H9 (cell line): ENCODE measurements at regions not wholly inside any gene's neighbourhood (a gene's known extent, or its start where the extent isn't known, plus 50 kb on each side); places are given as distances from the start of the nearest gene placed in this dataset.

Experiments used
- DNase-seq: peaks from one replicate; pipeline ENCODE4 v3.0.0-alpha.2; 2017
- H2AFZ ChIP-seq: one replicate; pipeline ENCODE4 v1.6.1; 2013; ENCODE audit warnings: mild to moderate bottlenecking, low read length, control low read depth, moderate library complexity
- H2AK5ac ChIP-seq: 2 replicates; pipeline ENCODE4 v1.6.1; 2013; ENCODE audit warnings: low read length, control low read depth, mixed read lengths; ENCODE audit not compliant: insufficient read length
- H2BK120ac ChIP-seq: one replicate; pipeline ENCODE4 v1.6.1; 2013; ENCODE audit warnings: low read depth, mild to moderate bottlenecking, low read length, control low read depth, inconsistent platforms; ENCODE audit not compliant: poor library complexity, severe bottlenecking
- H2BK12ac ChIP-seq: 2 replicates; pipeline ENCODE4 v1.6.1; 2013; ENCODE audit warnings: low read length, control low read depth, mixed read lengths, low read depth; ENCODE audit not compliant: insufficient read length
- H2BK15ac ChIP-seq: 2 replicates; pipeline ENCODE4 v1.6.1; 2013; ENCODE audit warnings: low read depth, low read length, control low read depth
- H2BK20ac ChIP-seq: one replicate; pipeline ENCODE4 v1.6.1; 2013; ENCODE audit warnings: low read depth, mild to moderate bottlenecking, low read length, control low read depth, inconsistent platforms; ENCODE audit not compliant: poor library complexity, severe bottlenecking
- H2BK5ac ChIP-seq: 2 replicates; pipeline ENCODE4 v1.6.1; 2013; ENCODE audit warnings: low read length, control low read depth, mixed read lengths; ENCODE audit not compliant: insufficient read length
- H3K14ac ChIP-seq: 2 replicates; pipeline ENCODE4 v1.6.1; 2013; ENCODE audit warnings: low read length, control low read depth; ENCODE audit not compliant: insufficient read depth
- H3K18ac ChIP-seq: 2 replicates; pipeline ENCODE4 v1.6.1; 2013; ENCODE audit warnings: low read depth, mild to moderate bottlenecking, mixed read lengths, low read length, control low read depth; ENCODE audit not compliant: insufficient read length
- H3K23ac ChIP-seq: 2 replicates; pipeline ENCODE4 v1.6.1; 2013; ENCODE audit warnings: low read length, control low read depth, mixed read lengths, low read depth; ENCODE audit not compliant: insufficient read length
- H3K23me2 ChIP-seq: 2 replicates; pipeline ENCODE4 v1.6.1; 2013; ENCODE audit warnings: low read depth, mild to moderate bottlenecking, mixed read lengths, low read length, control low read depth; ENCODE audit not compliant: insufficient read length, poor library complexity, severe bottlenecking
- H3K27ac ChIP-seq: 2 replicates; pipeline ENCODE4 v1.5.1; 2013; ENCODE audit warnings: low read length, control low read depth, mixed read lengths, low read depth; ENCODE audit not compliant: insufficient read length
- H3K27me3 ChIP-seq: 2 replicates; pipeline ENCODE4 v1.6.1; 2013; ENCODE audit warnings: low read length, control low read depth, inconsistent platforms; ENCODE audit not compliant: insufficient read depth
- H3K4ac ChIP-seq: 2 replicates; pipeline ENCODE4 v1.6.1; 2013; ENCODE audit warnings: low read depth, mild to moderate bottlenecking, control low read depth, inconsistent platforms, low read length, moderate library complexity
- H3K4me1 ChIP-seq: 2 replicates; pipeline ENCODE4 v1.6.1; 2013; ENCODE audit warnings: low read length, control low read depth, inconsistent platforms; ENCODE audit not compliant: insufficient read depth
- H3K4me2 ChIP-seq: 2 replicates; pipeline ENCODE4 v1.6.1; 2013; ENCODE audit warnings: low read length, control low read depth, mixed read lengths; ENCODE audit not compliant: insufficient read length, insufficient read depth
- H3K56ac ChIP-seq: 2 replicates; pipeline ENCODE4 v1.6.1; 2013; ENCODE audit warnings: low read depth, mild to moderate bottlenecking, mixed read lengths, low read length, control low read depth; ENCODE audit not compliant: insufficient read length
- H3K79me1 ChIP-seq: 2 replicates; pipeline ENCODE4 v1.6.1; 2013; ENCODE audit warnings: low read depth, mild to moderate bottlenecking, moderate library complexity, low read length, control low read depth, inconsistent platforms; ENCODE audit not compliant: insufficient read depth, poor library complexity, severe bottlenecking
- H3K79me2 ChIP-seq: 2 replicates; pipeline ENCODE4 v1.6.1; 2013; ENCODE audit warnings: low read length, control low read depth, inconsistent platforms; ENCODE audit not compliant: insufficient read depth
- H3K9ac ChIP-seq: 2 replicates; pipeline ENCODE4 v1.6.1; 2013; ENCODE audit warnings: low read length, control low read depth, mixed read lengths; ENCODE audit not compliant: insufficient read length; ENCODE audit errors: extremely low read depth
- H3K9me3 ChIP-seq: one replicate; pipeline ENCODE4 v1.6.1; 2013; ENCODE audit warnings: low read depth, low read length, inconsistent platforms; ENCODE audit not compliant: control insufficient read depth
- H3T11ph ChIP-seq: one replicate; pipeline ENCODE4 v1.6.1; 2013; ENCODE audit warnings: mild to moderate bottlenecking, low read length, control low read depth, inconsistent platforms
- H4K20me1 ChIP-seq: one replicate; pipeline ENCODE4 v1.6.1; 2013; ENCODE audit not compliant: control insufficient read depth, insufficient read length, insufficient read depth
- H4K5ac ChIP-seq: 2 replicates; pipeline ENCODE4 v1.6.1; 2013; ENCODE audit warnings: low read depth, mild to moderate bottlenecking, mixed read lengths, low read length, control low read depth; ENCODE audit not compliant: insufficient read length
- H4K8ac ChIP-seq: replicated peaks from 2 replicates; pipeline ENCODE4 v1.6.1; 2013; ENCODE audit warnings: low read length, control low read depth, mixed read lengths, low read depth; ENCODE audit not compliant: insufficient read length
- H4K91ac ChIP-seq: 2 replicates; pipeline ENCODE4 v1.6.1; 2013; ENCODE audit warnings: low read depth, mild to moderate bottlenecking, moderate library complexity, mixed read lengths, low read length, control low read depth; ENCODE audit not compliant: insufficient read length
- H3K27ac Mint-ChIP-seq, 3 experiments: 2 replicates in 2 of 3; 3 replicates in 1 of 3; pipeline ENCODE4 v1.8.0; 2020 to 2021; ENCODE audit warnings: mixed read lengths in 3 of 3, mild to moderate bottlenecking in 1 of 3, moderate library complexity in 1 of 3
- H3K27me3 Mint-ChIP-seq: 2 replicates; pipeline ENCODE4 v1.8.0; 2021; ENCODE audit warnings: low read depth, mild to moderate bottlenecking, moderate library complexity, mixed read lengths
- H3K36me3 Mint-ChIP-seq, 3 experiments: 2 replicates in 2 of 3; 3 replicates in 1 of 3; pipeline ENCODE4 v1.8.0; 2020 to 2021; ENCODE audit warnings: low read depth in 3 of 3, mixed read lengths in 3 of 3; ENCODE audit not compliant: insufficient read depth in 1 of 3
- H3K4me1 Mint-ChIP-seq, 2 experiments: 2 replicates each; pipeline ENCODE4 v1.8.0; 2020; ENCODE audit warnings: mixed read lengths in 2 of 2
- H3K4me3 Mint-ChIP-seq, 2 experiments: 2 replicates in 1 of 2; 3 replicates in 1 of 2; pipeline ENCODE4 v1.8.0; 2020 to 2021; ENCODE audit warnings: mild to moderate bottlenecking in 2 of 2, mixed read lengths in 2 of 2, moderate library complexity in 1 of 2
- H3K9me3 Mint-ChIP-seq, 2 experiments: 2 replicates in 1 of 2; 3 replicates in 1 of 2; pipeline ENCODE4 v1.8.0; 2020; ENCODE audit warnings: mild to moderate bottlenecking in 2 of 2, mixed read lengths in 2 of 2, moderate library complexity in 1 of 2
- CTCF ChIP-seq: fragments of 200-600 bp; sonication (generic); conservative IDR thresholded peaks from 3 replicates; pipeline ENCODE4 v1.8.0; 2021; ENCODE audit warnings: antibody characterized with exemption, mild to moderate bottlenecking
- WGBS: extraction: QIAGEN DNeasy Blood & Tissue Kit; methylation state at CpG from one replicate; pipeline ENCODE4 v1.1.7; 2013; ENCODE audit warnings: missing lambda C conversion rate, low lambda C conversion rate, mixed read lengths; ENCODE audit not compliant: insufficient read length; ENCODE audit errors: extremely low coverage; 5-methylcytosine and 5-hydroxymethylcytosine counted together

GRCh38 chr13:31069808-31070534 is 91.7 kb downstream of the HSPH1 start:
- DNase-seq: no peak

More at GRCh38 chr13:31069808-31070534, 91.7 kb downstream of the HSPH1 start:
- Histone ChIP-seq H2BK12ac (no peak overlapping the region), H3K4me1 (no peaks in the 10 kb centered on the region; the same call in 1 of the 2 replicates), H3K56ac (no peak overlapping the region), H4K8ac (no peak overlapping the region), H3K79me2 (no peaks in the 10 kb centered on the region), H3K79me1 (no peaks in the 10 kb centered on the region), H3K27ac (no peak overlapping the region), H3T11ph (no peak overlapping the region), H3K18ac (no peak overlapping the region), H3K27me3 (no peaks in the 10 kb centered on the region; the same call in 1 of the 2 replicates), H2BK5ac (no peak overlapping the region), H2BK15ac (no peak overlapping the region), H2AK5ac (no peak overlapping the region), H3K9ac (no peak overlapping the region), H3K4ac (no peak overlapping the region), H2BK20ac (no peak overlapping the region), H4K91ac (no peak overlapping the region), H2BK120ac (no peak overlapping the region), H3K23me2 (no peaks in the 10 kb centered on the region), H3K14ac (no peak overlapping the region), H2AFZ (no peak overlapping the region), H3K9me3 (no peaks in the 10 kb centered on the region), H3K23ac (no peak overlapping the region), H4K5ac (no peak overlapping the region), H4K20me1 (peaks cover 2% of the 10 kb centered on the region), H3K4me2 (no peak overlapping the region)
- H3K4me1 Mint-ChIP-seq: peaks cover 15 to 17% of the 10 kb centered on the region in 2 experiments
- no peaks in the 10 kb centered on the region for H3K9me3 Mint-ChIP-seq
- no peaks in the 10 kb centered on the region for H3K36me3 Mint-ChIP-seq
- WGBS: no CpG with 5 or more reads among the region's 4 CpGs
- no peak overlapping the region for H3K4me3 Mint-ChIP-seq
- no peak for TF ChIP-seq CTCF
- peak overlapping the region in 2 of 3 experiments; percentile 75 to 85; a peak in 2 of 7 replicates for H3K27ac Mint-ChIP-seq
- no peaks in the 10 kb centered on the region; the same call in none of the 2 replicates for H3K27me3 Mint-ChIP-seq
